Adrenal gland (tissue), 9 donors: ENCODE measurements at regions not wholly inside any gene's neighbourhood (a gene's known extent, or its start where the extent isn't known, plus 50 kb on each side); places are given as distances from the start of the nearest gene placed in this dataset.
"Not testable (repeated sequence)": the region's sequence is repeated elsewhere in the genome, so short reads cannot be mapped to it uniquely, and the experiment has no call there.

ENCODE experiments used
- DNase-seq, 7 donors: peaks; one replicate each; pipeline ENCODE4 v3.0.0-alpha.2; 2019 to 2020
- H3K27ac ChIP-seq, 5 donors: fragments of 200-600 bp; sonication (generic) in 4 of 5; 1 replicate in 3 of 5; 2 replicates in 2 of 5; pipeline versions ENCODE4 v1.5.1 to v1.8.0; 2016 to 2020; ENCODE audit warnings: mild to moderate bottlenecking in 1 of 5
- H3K27me3 ChIP-seq: fragments of 200-600 bp; 2 replicates; pipeline ENCODE4 v1.8.0; 2021
- H3K36me3 ChIP-seq, 2 donors: fragments of 200-600 bp; replicated peaks in 1 of 2; 1 replicate in 1 of 2; 2 replicates in 1 of 2; pipeline versions ENCODE4 v1.5.1 to v1.8.0; 2018 to 2022
- H3K4me1 ChIP-seq, 2 donors: fragments of 200-600 bp; replicated peaks in 1 of 2; 1 replicate in 1 of 2; 2 replicates in 1 of 2; pipeline versions ENCODE4 v1.5.1 to v1.8.0; 2018 to 2021
- H3K4me3 ChIP-seq, 4 donors: fragments of 200-600 bp; sonication (generic) in 3 of 4; one replicate each; pipeline ENCODE4 v1.5.1; 2016 to 2018
- H3K9me3 ChIP-seq, 3 donors: fragments of 200-600 bp; sonication (generic) in 1 of 3; replicated peaks in 1 of 3; 1 replicate in 2 of 3; 2 replicates in 1 of 3; pipeline versions ENCODE4 v1.5.1 to v1.8.0; 2016 to 2021
- CTCF ChIP-seq, 6 experiments: fragments of 450-650 bp in 4 of 6; fragments of 200-600 bp in 2 of 6; sonication (generic) in 1 of 6; IDR thresholded peaks; 1 replicate in 5 of 6; 2 replicates in 1 of 6; pipeline versions ENCODE4 v1.5.1 to v1.8.0; 2016 to 2021; ENCODE audit warnings: antibody characterized with exemption in 6 of 6, mild to moderate bottlenecking in 2 of 6, moderate library complexity in 1 of 6
- POLR2A ChIP-seq, 2 donors: fragments of 450-650 bp; IDR thresholded peaks; one replicate each; pipeline ENCODE4 v1.6.1; 2017; ENCODE audit warnings: antibody characterized with exemption in 2 of 2, mild to moderate bottlenecking in 2 of 2, moderate library complexity in 1 of 2
- WGBS, 4 donors: extraction: QIAGEN DNeasy Blood & Tissue Kit in 2 of 4; methylation state at CpG; one replicate each; pipeline versions ENCODE4 v1.1.5 to v1.1.7; 2013 to 2017; 5-methylcytosine and 5-hydroxymethylcytosine counted together
- intact Hi-C, 2 donors: fragments of 100-400 bp; cut with DNase I; formaldehyde crosslinking; loops; one replicate each; pipeline versions ENCODE4 v1.14.1 to v1.15.0; 2022 to 2023
- donor health status: healthy with polysubstance abuse.
- donor health status: Bipolar disorder and iron deficiency.
- donor health status: DM: yes; HTN: yes; CAD: no.
- donor health status: DM: no; HTN: no; CAD: no.
- donor health status: DM: no; HTN: no; CAD: no.

DNA sequence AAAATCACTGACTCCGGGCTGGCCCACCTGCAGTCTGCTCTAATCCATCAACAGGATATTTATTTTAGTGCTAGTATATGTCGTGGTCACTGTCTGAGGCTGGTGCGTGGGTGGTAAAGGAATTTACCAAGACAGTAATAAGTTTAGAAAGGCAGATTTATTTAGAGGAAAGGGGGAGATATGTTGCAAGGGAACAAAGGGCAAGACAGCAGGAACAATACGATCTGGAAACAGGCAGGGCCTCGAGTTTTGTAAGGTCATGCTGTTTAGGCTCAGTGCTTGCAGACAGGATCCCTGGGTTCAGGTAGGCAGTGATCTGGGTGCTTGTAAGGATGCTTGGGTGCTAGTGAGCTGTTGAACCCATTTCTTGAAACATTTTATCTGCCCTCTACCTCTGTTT lies 748.2 kb upstream of the SLITRK5 start:
- Histone ChIP-seq H3K36me3 (no peaks in the 10 kb centered on the region), H3K4me1 (no peaks in the 10 kb centered on the region), H3K27me3 (no peaks in the 10 kb centered on the region), H3K27ac (no peak overlapping the region), H3K9me3 (no peaks in the 10 kb centered on the region), H3K4me3 (no peak overlapping the region)
- no peak for TF ChIP-seq POLR2A (IDR thresholded peaks at IDR 0.05)
- TF ChIP-seq CTCF (IDR thresholded peaks at IDR 0.05) = no peak
- DNase-seq = no peak
- intact Hi-C loops = no loop called here
- 46 to 52% (median 48%) methylated on average over 5 of the region's 5 CpGs for WGBS, 4 donors

DNA sequence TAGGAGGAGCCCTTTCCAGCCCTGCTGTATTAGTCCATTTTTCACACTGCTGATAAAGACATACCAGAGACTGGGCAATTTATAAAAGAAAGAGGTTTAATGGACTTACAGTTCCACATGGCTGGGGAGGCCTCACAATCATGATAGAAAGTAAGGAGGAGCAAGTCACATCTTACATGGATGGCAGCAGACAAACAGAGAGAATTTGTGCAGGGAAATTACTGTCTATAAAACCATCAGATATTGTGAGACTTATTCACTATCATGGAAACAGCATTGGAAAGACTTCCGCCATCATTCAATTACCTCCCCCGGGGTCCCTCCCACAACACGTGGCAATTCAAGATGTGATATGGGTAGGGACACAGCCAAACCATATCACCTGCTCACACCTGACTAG lies 744.3 kb upstream of the SLITRK5 start:
- DNase-seq, intact Hi-C loops, H3K4me3 ChIP-seq, H3K9me3 ChIP-seq, H3K27ac ChIP-seq, H3K36me3 ChIP-seq, H3K27me3 ChIP-seq, H3K4me1 ChIP-seq: not testable (repeated sequence)
- WGBS, 4 donors = 88 to 93% (median 92%) methylated on average over 3 of the region's 3 CpGs

DNA sequence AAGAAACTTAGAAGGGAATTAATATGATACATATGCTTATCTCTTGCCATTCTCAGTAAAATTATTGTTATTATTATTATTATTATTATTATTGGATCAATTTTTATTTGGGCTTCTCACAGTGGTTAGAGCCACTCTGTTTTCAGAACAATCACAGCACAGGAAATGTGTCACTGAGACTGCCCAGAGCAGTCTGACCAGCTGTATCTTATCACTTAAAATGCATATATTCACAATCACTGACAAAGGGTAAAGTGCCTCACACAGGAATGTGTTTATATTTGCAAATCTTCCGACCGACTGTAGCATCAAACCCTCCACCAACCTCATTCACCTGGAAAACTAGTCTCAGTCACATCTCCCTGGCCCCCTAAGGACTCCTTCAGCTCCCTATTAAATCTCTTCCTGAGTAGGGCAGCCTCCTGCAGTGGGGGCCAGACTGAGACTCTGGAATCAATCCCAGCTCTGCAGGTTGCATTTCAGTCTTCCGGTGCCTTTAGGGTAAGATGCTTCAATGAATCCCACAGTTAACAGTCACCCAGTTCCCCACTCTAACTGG lies 738.3 kb upstream of the SLITRK5 start:
- Histone ChIP-seq H3K27ac (no peak overlapping the region), H3K27me3 (no peaks in the 10 kb centered on the region), H3K4me1 (no peaks in the 10 kb centered on the region), H3K9me3 (no peaks in the 10 kb centered on the region), H3K4me3 (no peak overlapping the region), H3K36me3 (no peaks in the 10 kb centered on the region)
- WGBS, 4 donors = 38 to 59% (median 52%) methylated on average over 3 of the region's 3 CpGs
- no peak for TF ChIP-seq CTCF (IDR thresholded peaks at IDR 0.05)
- no peak for TF ChIP-seq POLR2A (IDR thresholded peaks at IDR 0.05)
- intact Hi-C loops = no loop called here
- no peak for DNase-seq

DNA sequence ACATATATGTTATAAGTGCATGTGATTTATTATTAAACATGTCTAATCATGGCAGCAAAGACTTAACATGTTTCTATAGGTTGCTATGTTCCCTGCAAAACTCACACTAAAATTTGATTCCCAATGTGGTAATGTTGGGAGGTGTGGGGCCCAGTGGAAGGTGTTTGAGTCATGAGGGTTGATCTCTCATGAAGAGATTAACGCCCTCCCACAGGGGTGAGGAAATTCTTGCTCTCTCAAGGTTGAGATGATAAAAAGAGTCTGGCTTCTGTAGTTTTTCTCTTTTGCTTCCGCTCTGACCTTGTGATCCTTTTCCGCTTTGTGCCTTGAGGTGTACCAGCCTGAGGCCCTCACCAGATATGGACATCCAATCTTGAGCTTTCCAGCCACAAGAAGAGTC lies 737.5 kb upstream of the SLITRK5 start:
- TF ChIP-seq CTCF (IDR thresholded peaks at IDR 0.05) = no peak
- no peak for TF ChIP-seq POLR2A (IDR thresholded peaks at IDR 0.05)
- no peaks in the 10 kb centered on the region for H3K9me3 ChIP-seq
- no peaks in the 10 kb centered on the region for H3K4me1 ChIP-seq
- no peak overlapping the region for H3K4me3 ChIP-seq
- H3K36me3 ChIP-seq = no peaks in the 10 kb centered on the region
- H3K27ac ChIP-seq = no peak overlapping the region
- 76 to 89% (median 81%) methylated on average over 3 of the region's 3 CpGs for WGBS, 4 donors
- H3K27me3 ChIP-seq = no peaks in the 10 kb centered on the region
- intact Hi-C loops = no loop called here
- no peak for DNase-seq

DNA sequence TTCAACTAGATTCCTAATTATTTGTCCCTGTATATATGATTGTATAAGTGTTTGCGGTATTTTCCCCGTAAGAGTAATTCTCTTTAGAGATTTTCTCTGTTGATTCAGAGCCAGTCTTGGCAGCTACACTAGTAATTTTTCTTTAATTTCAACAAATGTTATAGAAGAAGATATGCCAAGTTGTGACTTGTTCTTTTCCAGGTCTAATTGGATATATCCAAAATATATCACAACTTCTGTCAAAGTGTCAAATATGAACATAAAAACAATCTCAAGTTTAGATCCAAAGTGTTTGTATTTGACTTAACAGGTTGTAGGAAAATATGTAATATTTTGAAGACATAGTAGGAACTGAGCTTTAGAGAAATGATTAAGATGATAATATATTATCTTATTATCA lies 733.9 kb upstream of the SLITRK5 start:
- H3K27ac ChIP-seq = no peak overlapping the region
- DNase-seq = no peak
- intact Hi-C loops = no loop called here
- H3K4me3 ChIP-seq = no peak overlapping the region
- H3K27me3 ChIP-seq = no peaks in the 10 kb centered on the region
- H3K36me3 ChIP-seq = no peaks in the 10 kb centered on the region
- TF ChIP-seq POLR2A (IDR thresholded peaks at IDR 0.05) (no peak), CTCF (IDR thresholded peaks at IDR 0.05) (no peak)
- no peaks in the 10 kb centered on the region for H3K9me3 ChIP-seq
- WGBS, 4 donors = 91 to 95% (median 91%) methylated on average over 2 of the region's 2 CpGs
- H3K4me1 ChIP-seq = no peaks in the 10 kb centered on the region
